Left renal cortex interstitium (tissue), 4 donors: ENCODE measurements at regions not wholly inside any gene's neighbourhood (a gene's known extent, or its start where the extent isn't known, plus 50 kb on each side); places are given as distances from the start of the nearest gene placed in this dataset.

ENCODE experiments used
- DNase-seq, 4 donors: peaks; one replicate each; pipeline ENCODE4 v3.0.0-alpha.2; 2013; ENCODE audit warnings: low read depth in 4 of 4, low spot score in 2 of 4, missing footprints in 1 of 4

GRCh38 chr10:131725581-131726069 is 175.2 kb upstream of the PPP2R2D start:
- no peak for DNase-seq

GRCh38 chr10:131726076-131726880 is 174.5 kb upstream of the PPP2R2D start:
- peak in 1 of 4 donors; percentile 41 for DNase-seq

GRCh38 chr10:131726967-131727366 is 173.8 kb upstream of the PPP2R2D start:
- DNase-seq: no peak

- DNase-seq: no peak
Measured at GRCh38 chr10:131727560-131727959, 173.2 kb upstream of the PPP2R2D start.

- DNase-seq: no peak
Measured at GRCh38 chr10:131728286-131729228, 172.3 kb upstream of the PPP2R2D start.

GRCh38 chr10:131729361-131729760 is 171.4 kb upstream of the PPP2R2D start:
- no peak for DNase-seq

GRCh38 chr10:131729938-131730660 is 170.7 kb upstream of the PPP2R2D start:
- no peak for DNase-seq

- no peak for DNase-seq
Measured at GRCh38 chr10:131730771-131731497, 169.9 kb upstream of the PPP2R2D start.

- no peak for DNase-seq
Measured at GRCh38 chr10:131731780-131732630, 168.8 kb upstream of the PPP2R2D start.

GRCh38 chr10:131732631-131733127 is 168.1 kb upstream of the PPP2R2D start:
- no peak for DNase-seq

- DNase-seq: no peak
Measured at GRCh38 chr10:131733596-131733995, 167.2 kb upstream of the PPP2R2D start.

- DNase-seq: no peak
Measured at GRCh38 chr10:131735577-131735976, 165.2 kb upstream of the PPP2R2D start.

- no peak for DNase-seq
Measured at GRCh38 chr10:131736321-131736980, 164.4 kb upstream of the PPP2R2D start.

- DNase-seq: no peak
Measured at GRCh38 chr10:131737543-131738395, 163.0 kb upstream of the PPP2R2D start.

GRCh38 chr10:131738396-131738735 is 162.4 kb upstream of the PPP2R2D start:
- no peak for DNase-seq

GRCh38 chr10:131739206-131739605 is 161.6 kb upstream of the PPP2R2D start:
- no peak for DNase-seq

GRCh38 chr10:131742500-131742951 is 158.3 kb upstream of the PPP2R2D start:
- DNase-seq: no peak
